C4-2B (cell line): ENCODE measurements at regions not wholly inside any gene's neighbourhood (a gene's known extent, or its start where the extent isn't known, plus 50 kb on each side); places are given as distances from the start of the nearest gene placed in this dataset.

ENCODE experiments used
- CTCF ChIP-seq: fragments of 450-650 bp; conservative IDR thresholded peaks from 2 replicates; pipeline ENCODE4 v1.5.1; 2017; ENCODE audit warnings: mild to moderate bottlenecking
- ZFX ChIP-seq: fragments of 450-650 bp; IDR thresholded peaks from 2 replicates; pipeline ENCODE4 v1.6.1; 2017

GRCh38 chrX:140149761-140150160 is 184.4 kb upstream of the CXorf66 start:
- TF ChIP-seq CTCF (no peak), ZFX (no peak)
